T-helper 1 cell treated with Interleukin-12 subunit alpha and Interleukin-12 subunit beta and Interleukin-4 antibody, amounts not matched to agents 30 μg/mL and 1 μg/mL, for 36 hours (primary cell): ENCODE measurements at regions not wholly inside any gene's neighbourhood (a gene's known extent, or its start where the extent isn't known, plus 50 kb on each side); places are given as distances from the start of the nearest gene placed in this dataset.
A peak's percentile ranks its signal among the peaks of the same experiment; 100 is the strongest.

ENCODE experiments used
- H3K27ac Mint-ChIP-seq: one replicate; pipeline ENCODE4 v1.8.0; 2021; ENCODE audit warnings: mild to moderate bottlenecking, mixed read lengths
- H3K27me3 Mint-ChIP-seq: one replicate; pipeline ENCODE4 v1.8.0; 2021; ENCODE audit warnings: low read depth, mixed read lengths
- H3K36me3 Mint-ChIP-seq: one replicate; pipeline ENCODE4 v1.8.0; 2021; ENCODE audit warnings: low read depth, mixed read lengths
- H3K4me1 Mint-ChIP-seq: one replicate; pipeline ENCODE4 v1.8.0; 2021; ENCODE audit warnings: low read depth, mixed read lengths
- H3K4me3 Mint-ChIP-seq: one replicate; pipeline ENCODE4 v1.8.0; 2021; ENCODE audit warnings: mild to moderate bottlenecking, moderate library complexity, mixed read lengths
- H3K9me3 Mint-ChIP-seq: one replicate; pipeline ENCODE4 v1.8.0; 2021; ENCODE audit warnings: mixed read lengths

GRCh38 chr14:85948153-85948552, 418.2 kb downstream of the FLRT2 start:
- Mint-ChIP-seq H3K27ac (no peak overlapping the region), H3K36me3 (peaks cover 7% of the 10 kb centered on the region), H3K4me3 (no peak overlapping the region), H3K27me3 (no peaks in the 10 kb centered on the region), H3K4me1 (no peaks in the 10 kb centered on the region), H3K9me3 (peaks cover 11% of the 10 kb centered on the region)

GRCh38 chr14:85947461-85948139, 417.7 kb downstream of the FLRT2 start:
- Mint-ChIP-seq H3K9me3 (peaks cover 11% of the 10 kb centered on the region), H3K36me3 (peaks cover 7% of the 10 kb centered on the region), H3K27me3 (no peaks in the 10 kb centered on the region), H3K4me1 (no peaks in the 10 kb centered on the region), H3K4me3 (no peak overlapping the region), H3K27ac (no peak overlapping the region)

- Mint-ChIP-seq H3K4me1 (peaks cover 7% of the 10 kb centered on the region), H3K27ac (no peak overlapping the region), H3K36me3 (peaks cover 13% of the 10 kb centered on the region), H3K4me3 (no peak overlapping the region), H3K27me3 (no peaks in the 10 kb centered on the region), H3K9me3 (peaks cover 18% of the 10 kb centered on the region)
Observed at GRCh38 chr14:85943192-85943591, 413.2 kb downstream of the FLRT2 start.

GRCh38 chr14:85934886-85935254, 404.9 kb downstream of the FLRT2 start:
- H3K27ac Mint-ChIP-seq: peak overlapping the region; percentile 84
- H3K27me3 Mint-ChIP-seq: no peaks in the 10 kb centered on the region
- peaks cover 11% of the 10 kb centered on the region for H3K36me3 Mint-ChIP-seq
- peaks cover 23% of the 10 kb centered on the region for H3K4me1 Mint-ChIP-seq
- peak overlapping the region; percentile 85 for H3K4me3 Mint-ChIP-seq
- peaks cover 13% of the 10 kb centered on the region for H3K9me3 Mint-ChIP-seq

GRCh38 chr14:85934123-85934885, 404.4 kb downstream of the FLRT2 start:
- H3K4me3 Mint-ChIP-seq: peak overlapping the region; percentile 85
- H3K27ac Mint-ChIP-seq: peak overlapping the region; percentile 84
- H3K4me1 Mint-ChIP-seq: peaks cover 23% of the 10 kb centered on the region
- peaks cover 11% of the 10 kb centered on the region for H3K36me3 Mint-ChIP-seq
- peaks cover 13% of the 10 kb centered on the region for H3K9me3 Mint-ChIP-seq
- H3K27me3 Mint-ChIP-seq: no peaks in the 10 kb centered on the region

GRCh38 chr14:85921241-85921640, 391.3 kb downstream of the FLRT2 start:
- no peaks in the 10 kb centered on the region for H3K36me3 Mint-ChIP-seq
- H3K9me3 Mint-ChIP-seq: peaks cover 7% of the 10 kb centered on the region
- H3K27me3 Mint-ChIP-seq: no peaks in the 10 kb centered on the region
- no peak overlapping the region for H3K4me3 Mint-ChIP-seq
- H3K27ac Mint-ChIP-seq: no peak overlapping the region
- H3K4me1 Mint-ChIP-seq: no peaks in the 10 kb centered on the region

- Mint-ChIP-seq H3K4me1 (no peaks in the 10 kb centered on the region), H3K36me3 (no peaks in the 10 kb centered on the region), H3K27me3 (no peaks in the 10 kb centered on the region)
Observed at GRCh38 chr14:85917716-85918115, 387.8 kb downstream of the FLRT2 start.

GRCh38 chr14:85915711-85916110, 385.8 kb downstream of the FLRT2 start:
- Mint-ChIP-seq H3K4me3 (no peak overlapping the region), H3K36me3 (no peaks in the 10 kb centered on the region), H3K9me3 (peaks cover 7% of the 10 kb centered on the region), H3K27ac (no peak overlapping the region), H3K27me3 (no peaks in the 10 kb centered on the region), H3K4me1 (no peaks in the 10 kb centered on the region)

More at GRCh38 chr14:85917716-85918115, 387.8 kb downstream of the FLRT2 start:
- Mint-ChIP-seq H3K9me3 (peaks cover 7% of the 10 kb centered on the region), H3K4me3 (no peak overlapping the region), H3K27ac (no peak overlapping the region)

- Mint-ChIP-seq H3K4me3 (no peak overlapping the region), H3K27me3 (no peaks in the 10 kb centered on the region), H3K9me3 (no peaks in the 10 kb centered on the region), H3K36me3 (no peaks in the 10 kb centered on the region), H3K27ac (no peak overlapping the region), H3K4me1 (no peaks in the 10 kb centered on the region)
Observed at GRCh38 chr14:85912141-85912540, 382.2 kb downstream of the FLRT2 start.

- no peaks in the 10 kb centered on the region for H3K9me3 Mint-ChIP-seq
- no peak overlapping the region for H3K27ac Mint-ChIP-seq
- no peak overlapping the region for H3K4me3 Mint-ChIP-seq
- no peaks in the 10 kb centered on the region for H3K36me3 Mint-ChIP-seq
- H3K4me1 Mint-ChIP-seq: no peaks in the 10 kb centered on the region
- H3K27me3 Mint-ChIP-seq: no peaks in the 10 kb centered on the region
Observed at GRCh38 chr14:85911044-85911443, 381.1 kb downstream of the FLRT2 start.

GRCh38 chr14:85909581-85909980, 379.6 kb downstream of the FLRT2 start:
- Mint-ChIP-seq H3K9me3 (peaks cover 4% of the 10 kb centered on the region), H3K27me3 (no peaks in the 10 kb centered on the region), H3K27ac (no peak overlapping the region), H3K36me3 (no peaks in the 10 kb centered on the region), H3K4me1 (no peaks in the 10 kb centered on the region), H3K4me3 (no peak overlapping the region)

- H3K4me1 Mint-ChIP-seq: no peaks in the 10 kb centered on the region
- H3K27ac Mint-ChIP-seq: no peak overlapping the region
- H3K27me3 Mint-ChIP-seq: no peaks in the 10 kb centered on the region
- no peak overlapping the region for H3K4me3 Mint-ChIP-seq
- H3K36me3 Mint-ChIP-seq: no peaks in the 10 kb centered on the region
- peaks cover 4% of the 10 kb centered on the region for H3K9me3 Mint-ChIP-seq
Observed at GRCh38 chr14:85907536-85907935, 377.6 kb downstream of the FLRT2 start.

GRCh38 chr14:85897808-85898207, 367.9 kb downstream of the FLRT2 start:
- Mint-ChIP-seq H3K9me3 (no peaks in the 10 kb centered on the region), H3K4me1 (no peaks in the 10 kb centered on the region), H3K27ac (no peak overlapping the region), H3K27me3 (no peaks in the 10 kb centered on the region), H3K4me3 (no peak overlapping the region), H3K36me3 (no peaks in the 10 kb centered on the region)

- Mint-ChIP-seq H3K36me3 (no peaks in the 10 kb centered on the region), H3K9me3 (no peaks in the 10 kb centered on the region), H3K27me3 (no peaks in the 10 kb centered on the region), H3K4me3 (no peak overlapping the region), H3K27ac (no peak overlapping the region), H3K4me1 (no peaks in the 10 kb centered on the region)
Observed at GRCh38 chr14:85895603-85896002, 365.7 kb downstream of the FLRT2 start.

GRCh38 chr14:85892251-85892650, 362.3 kb downstream of the FLRT2 start:
- no peaks in the 10 kb centered on the region for H3K4me1 Mint-ChIP-seq
- H3K9me3 Mint-ChIP-seq: no peaks in the 10 kb centered on the region
- no peaks in the 10 kb centered on the region for H3K27me3 Mint-ChIP-seq
- H3K36me3 Mint-ChIP-seq: no peaks in the 10 kb centered on the region
- no peak overlapping the region for H3K27ac Mint-ChIP-seq
- no peak overlapping the region for H3K4me3 Mint-ChIP-seq
